Ovary (tissue), 3 donors: ENCODE measurements at regions not wholly inside any gene's neighbourhood (a gene's known extent, or its start where the extent isn't known, plus 50 kb on each side); places are given as distances from the start of the nearest gene placed in this dataset.

Experiments used
- CTCF ChIP-seq, 3 donors: fragments of 450-650 bp in 2 of 3; fragments of 200-600 bp in 1 of 3; IDR thresholded peaks; one replicate each; pipeline versions ENCODE4 v1.5.1 to v1.8.0; 2016 to 2022; ENCODE audit warnings: antibody characterized with exemption in 3 of 3, mild to moderate bottlenecking in 1 of 3
- EP300 ChIP-seq: sonication (generic); formaldehyde crosslinking; IDR thresholded peaks from one replicate; pipeline ENCODE4 v1.6.1; 2017; ENCODE audit warnings: antibody characterized with exemption
- donor health status: DM: no; HTN: no; CAD: no.

GRCh38 chr6:66508433-66508832, 801.4 kb upstream of the EYS start:
- TF ChIP-seq CTCF (IDR thresholded peaks at IDR 0.05) (no peak), EP300 (no peak)
